GM23338 (cell line): ENCODE measurements at regions not wholly inside any gene's neighbourhood (a gene's known extent, or its start where the extent isn't known, plus 50 kb on each side); places are given as distances from the start of the nearest gene placed in this dataset.

Experiments
- ATAC-seq: fragments of 200-7000 bp; cut with Tn5 transposase; 3 replicates; pipeline ENCODE4 v1.9.1; 2020
- DNase-seq: peaks from one replicate; pipeline ENCODE4 v3.0.0-alpha.2; 2015; ENCODE audit warnings: low spot score
- H2AFZ ChIP-seq: fragments of 200-600 bp; sonication (generic); 2 replicates; pipeline ENCODE4 v1.8.0; 2016; ENCODE audit warnings: antibody characterized with exemption, mild to moderate bottlenecking, moderate library complexity
- H3F3A ChIP-seq: fragments of 200-600 bp; sonication (generic); replicated peaks from 2 replicates; pipeline ENCODE4 v1.8.0; 2017; ENCODE audit warnings: antibody characterized with exemption, mixed run types, low read depth
- H3K27ac ChIP-seq: fragments of 200-600 bp; sonication (generic); 2 replicates; pipeline ENCODE4 v1.6.1; 2016; ENCODE audit warnings: low read depth
- H3K27me3 ChIP-seq: fragments of 200-600 bp; sonication (generic); 2 replicates; pipeline ENCODE4 v1.8.0; 2016; ENCODE audit warnings: mild to moderate bottlenecking, mixed run types, moderate library complexity; ENCODE audit not compliant: insufficient read depth
- H3K36me3 ChIP-seq: fragments of 200-600 bp; sonication (generic); 2 replicates; pipeline ENCODE4 v1.8.0; 2016; ENCODE audit warnings: mild to moderate bottlenecking; ENCODE audit not compliant: insufficient read depth
- H3K4me1 ChIP-seq: fragments of 200-600 bp; sonication (generic); 2 replicates; pipeline ENCODE4 v1.8.0; 2016; ENCODE audit warnings: mild to moderate bottlenecking, moderate library complexity; ENCODE audit not compliant: insufficient read depth
- H3K4me2 ChIP-seq: fragments of 200-600 bp; sonication (generic); 2 replicates; pipeline ENCODE4 v1.7.1; 2017; ENCODE audit warnings: mixed run types
- H3K4me3 ChIP-seq: fragments of 200-600 bp; sonication (generic); 2 replicates; pipeline ENCODE4 v1.6.1; 2016; ENCODE audit warnings: mixed run types
- H3K79me2 ChIP-seq: fragments of 200-600 bp; sonication (generic); replicated peaks from 2 replicates; pipeline ENCODE4 v1.8.0; 2017; ENCODE audit warnings: mild to moderate bottlenecking; ENCODE audit not compliant: insufficient read depth
- H3K9me2 ChIP-seq: fragments of 200-600 bp; sonication (generic); 2 replicates; pipeline ENCODE4 v1.8.0; 2017; ENCODE audit not compliant: insufficient read depth
- H4K20me1 ChIP-seq: fragments of 200-600 bp; sonication (generic); replicated peaks from 2 replicates; pipeline ENCODE4 v1.8.0; 2017; ENCODE audit warnings: mild to moderate bottlenecking; ENCODE audit not compliant: insufficient read depth
- H3K27ac Mint-ChIP-seq: 2 replicates; pipeline ENCODE4 v1.8.0; 2020; ENCODE audit warnings: inconsistent platforms, mild to moderate bottlenecking, moderate library complexity, mixed read lengths
- H3K27me3 Mint-ChIP-seq: 3 replicates; pipeline ENCODE4 v1.8.0; 2022; ENCODE audit warnings: low read depth, mild to moderate bottlenecking, moderate library complexity, mixed read lengths, inconsistent platforms; ENCODE audit not compliant: insufficient read depth, poor library complexity
- H3K36me3 Mint-ChIP-seq: 3 replicates; pipeline ENCODE4 v1.8.0; 2021; ENCODE audit warnings: low read depth, mild to moderate bottlenecking, inconsistent platforms, moderate library complexity, mixed read lengths
- H3K4me1 Mint-ChIP-seq: 3 replicates; pipeline ENCODE4 v1.8.0; 2020; ENCODE audit warnings: mild to moderate bottlenecking, inconsistent platforms, mixed read lengths
- H3K4me3 Mint-ChIP-seq: 3 replicates; pipeline ENCODE4 v1.8.0; 2021; ENCODE audit warnings: moderate library complexity, mild to moderate bottlenecking, inconsistent platforms, mixed read lengths
- H3K9me3 Mint-ChIP-seq: 3 replicates; pipeline ENCODE4 v1.8.0; 2020; ENCODE audit warnings: moderate library complexity, mild to moderate bottlenecking, inconsistent platforms, mixed read lengths
- CREB1 ChIP-seq: fragments of 250-450 bp; sonication (Bioruptor Pico); IDR thresholded peaks from 2 replicates; pipeline ENCODE4 v1.5.0; 2020; ENCODE audit warnings: low read depth, mild to moderate bottlenecking, moderate library complexity
- CTCF ChIP-seq, 2 experiments: fragments of 200-600 bp in 1 of 2; sonication (generic) in 1 of 2; conservative IDR thresholded peaks; 2 replicates each; pipeline versions ENCODE4 v1.5.1 to v1.6.1; 2016 to 2017; ENCODE audit warnings: antibody characterized with exemption in 2 of 2, low read depth in 2 of 2, mild to moderate bottlenecking in 2 of 2, moderate library complexity in 1 of 2
- ETS1 ChIP-seq: IDR thresholded peaks from 2 replicates; pipeline ENCODE4 v1.6.1; 2016; ENCODE audit warnings: antibody characterized with exemption
- EZH2 ChIP-seq: fragments of 200-600 bp; sonication (generic); IDR thresholded peaks from one replicate; pipeline ENCODE4 v1.8.0; 2017; ENCODE audit warnings: antibody characterized with exemption, mild to moderate bottlenecking, low read depth; ENCODE audit not compliant: unreplicated experiment
- JUNB ChIP-seq: IDR thresholded peaks from one replicate; pipeline ENCODE4 v1.6.1; 2016; ENCODE audit warnings: antibody characterized with exemption; ENCODE audit not compliant: unreplicated experiment
- NANOG ChIP-seq: IDR thresholded peaks from 2 replicates; pipeline ENCODE4 v1.6.1; 2016; ENCODE audit warnings: antibody characterized with exemption, borderline replicate concordance
- STAT1 ChIP-seq: IDR thresholded peaks from one replicate; pipeline ENCODE4 v1.6.1; 2016; ENCODE audit warnings: antibody characterized with exemption; ENCODE audit not compliant: unreplicated experiment
- ZNF114 ChIP-seq: fragments of 250-450 bp; sonication (Bioruptor Pico); IDR thresholded peaks from 2 replicates; pipeline ENCODE4 v1.5.0; 2020; ENCODE audit warnings: mild to moderate bottlenecking, moderate library complexity
- ZNF331 ChIP-seq: fragments of 250-450 bp; sonication (Bioruptor Pico); IDR thresholded peaks from 2 replicates; pipeline ENCODE4 v1.5.0; 2020; ENCODE audit warnings: low read depth, mild to moderate bottlenecking, moderate library complexity
- TF ChIP-seq, protein P1 (sequence below): IDR thresholded peaks from one replicate; pipeline ENCODE4 v1.6.1; 2018; ENCODE audit warnings: antibody characterized with exemption; ENCODE audit not compliant: unreplicated experiment

DNA sequence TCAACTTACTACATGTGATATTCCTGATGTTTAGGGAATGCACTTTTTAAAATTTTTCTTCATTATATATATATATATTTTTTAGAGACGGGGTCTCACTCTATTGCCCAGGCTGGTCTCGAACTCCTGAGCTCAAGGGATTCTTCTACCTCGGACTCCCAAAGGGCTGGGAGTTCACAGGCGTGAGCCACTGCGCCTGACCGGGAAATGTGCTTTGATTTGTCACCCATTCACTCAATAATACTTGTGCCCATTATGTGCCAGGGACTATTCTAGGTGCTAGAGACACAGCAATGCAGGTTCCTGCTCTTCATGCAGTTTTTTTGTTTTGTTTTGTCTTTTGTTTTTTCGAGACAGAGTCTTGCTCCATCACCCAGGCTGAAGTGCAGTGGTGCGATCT lies 56.1 kb upstream of the INCENP start:
- Histone ChIP-seq H3K36me3 (no peaks in the 10 kb centered on the region), H3K79me2 (no peaks in the 10 kb centered on the region), H3F3A (no peaks in the 10 kb centered on the region), H3K4me3 (no peak overlapping the region), H3K4me2 (no peak overlapping the region), H3K27me3 (no peaks in the 10 kb centered on the region), H3K4me1 (no peaks in the 10 kb centered on the region), H3K27ac (no peak overlapping the region), H2AFZ (no peak overlapping the region), H4K20me1 (no peaks in the 10 kb centered on the region), H3K9me2 (no peaks in the 10 kb centered on the region)
- no peaks in the 10 kb centered on the region for H3K4me1 Mint-ChIP-seq
- DNase-seq (no peak), ATAC-seq (no peak)
- no peak overlapping the region for H3K27ac Mint-ChIP-seq
- no peak overlapping the region for H3K4me3 Mint-ChIP-seq
- no peaks in the 10 kb centered on the region for H3K36me3 Mint-ChIP-seq
- no peaks in the 10 kb centered on the region for H3K9me3 Mint-ChIP-seq
- no peaks in the 10 kb centered on the region for H3K27me3 Mint-ChIP-seq
- TF ChIP-seq EZH2 (no peak), JUNB (no peak), NANOG (no peak)

GRCh38 chr11:62064221-62064620 lies 59.6 kb upstream of the INCENP start:
- ATAC-seq (no peak), DNase-seq (no peak)
- Mint-ChIP-seq H3K27me3 (no peaks in the 10 kb centered on the region), H3K4me3 (no peak overlapping the region), H3K27ac (no peak overlapping the region), H3K9me3 (no peaks in the 10 kb centered on the region), H3K4me1 (peaks cover 2% of the 10 kb centered on the region), H3K36me3 (no peaks in the 10 kb centered on the region)
- Histone ChIP-seq H3F3A (no peaks in the 10 kb centered on the region), H2AFZ (no peak overlapping the region), H3K27ac (no peak overlapping the region), H3K36me3 (no peaks in the 10 kb centered on the region), H3K4me1 (no peaks in the 10 kb centered on the region), H3K4me3 (no peak overlapping the region), H3K79me2 (no peaks in the 10 kb centered on the region), H4K20me1 (no peaks in the 10 kb centered on the region), H3K4me2 (no peak overlapping the region), H3K27me3 (no peaks in the 10 kb centered on the region), H3K9me2 (no peaks in the 10 kb centered on the region)
- TF ChIP-seq ZNF331, result no peak
- TF ChIP-seq ETS1, result no peak

DNA sequence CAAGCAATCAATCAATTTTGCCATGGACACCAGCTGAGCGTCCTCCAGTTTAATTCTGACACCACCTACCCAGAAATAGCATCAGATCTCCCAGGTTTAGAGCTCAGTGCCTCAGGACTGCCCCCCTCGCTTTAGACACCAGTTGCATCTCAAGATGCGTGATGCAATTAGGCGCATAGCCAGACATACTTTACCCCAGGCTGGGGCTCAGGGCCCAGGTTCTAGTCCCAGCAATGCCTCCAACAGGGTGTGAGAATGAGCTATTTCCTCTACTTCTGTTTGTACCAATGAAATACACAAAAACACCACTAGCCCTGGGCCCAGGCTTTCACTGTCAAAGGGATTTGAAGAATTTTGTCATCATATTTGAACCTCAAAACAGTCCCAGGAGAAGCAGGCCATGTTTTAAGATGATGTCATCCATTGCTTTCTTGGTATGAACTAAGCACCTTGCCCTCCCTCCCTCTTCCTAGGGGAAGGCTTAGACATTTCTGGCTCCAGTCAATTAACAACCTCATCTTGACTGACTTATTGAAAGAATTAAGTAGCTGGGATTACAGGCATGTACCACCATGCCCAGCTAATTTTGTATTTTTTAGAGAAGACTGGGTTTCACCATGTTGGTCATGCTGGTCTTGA lies 61.5 kb upstream of the INCENP start:
- Histone ChIP-seq H3K9me2 (no peaks in the 10 kb centered on the region), H3F3A (no peaks in the 10 kb centered on the region), H3K4me1 (no peaks in the 10 kb centered on the region), H3K27ac (no peak overlapping the region), H3K4me2 (no peak overlapping the region), H3K4me3 (no peak overlapping the region), H2AFZ (no peak overlapping the region), H3K27me3 (no peaks in the 10 kb centered on the region), H3K79me2 (no peaks in the 10 kb centered on the region), H4K20me1 (no peaks in the 10 kb centered on the region), H3K36me3 (no peaks in the 10 kb centered on the region)
- no peak for ATAC-seq
- Mint-ChIP-seq H3K9me3 (no peaks in the 10 kb centered on the region), H3K36me3 (no peaks in the 10 kb centered on the region), H3K4me1 (peaks cover 2% of the 10 kb centered on the region), H3K27ac (no peak overlapping the region), H3K4me3 (no peak overlapping the region), H3K27me3 (no peaks in the 10 kb centered on the region)
- no peak for DNase-seq
- TF ChIP-seq STAT1, result no peak
- TF ChIP-seq CTCF (conservative IDR thresholded peaks at IDR 0.05; ENCODE audit: low read depth in 2 of 2), result no peak
- no peak for TF ChIP-seq CREB1 (CRISPR knock-in tag)
- TF ChIP-seq, protein P1, sequence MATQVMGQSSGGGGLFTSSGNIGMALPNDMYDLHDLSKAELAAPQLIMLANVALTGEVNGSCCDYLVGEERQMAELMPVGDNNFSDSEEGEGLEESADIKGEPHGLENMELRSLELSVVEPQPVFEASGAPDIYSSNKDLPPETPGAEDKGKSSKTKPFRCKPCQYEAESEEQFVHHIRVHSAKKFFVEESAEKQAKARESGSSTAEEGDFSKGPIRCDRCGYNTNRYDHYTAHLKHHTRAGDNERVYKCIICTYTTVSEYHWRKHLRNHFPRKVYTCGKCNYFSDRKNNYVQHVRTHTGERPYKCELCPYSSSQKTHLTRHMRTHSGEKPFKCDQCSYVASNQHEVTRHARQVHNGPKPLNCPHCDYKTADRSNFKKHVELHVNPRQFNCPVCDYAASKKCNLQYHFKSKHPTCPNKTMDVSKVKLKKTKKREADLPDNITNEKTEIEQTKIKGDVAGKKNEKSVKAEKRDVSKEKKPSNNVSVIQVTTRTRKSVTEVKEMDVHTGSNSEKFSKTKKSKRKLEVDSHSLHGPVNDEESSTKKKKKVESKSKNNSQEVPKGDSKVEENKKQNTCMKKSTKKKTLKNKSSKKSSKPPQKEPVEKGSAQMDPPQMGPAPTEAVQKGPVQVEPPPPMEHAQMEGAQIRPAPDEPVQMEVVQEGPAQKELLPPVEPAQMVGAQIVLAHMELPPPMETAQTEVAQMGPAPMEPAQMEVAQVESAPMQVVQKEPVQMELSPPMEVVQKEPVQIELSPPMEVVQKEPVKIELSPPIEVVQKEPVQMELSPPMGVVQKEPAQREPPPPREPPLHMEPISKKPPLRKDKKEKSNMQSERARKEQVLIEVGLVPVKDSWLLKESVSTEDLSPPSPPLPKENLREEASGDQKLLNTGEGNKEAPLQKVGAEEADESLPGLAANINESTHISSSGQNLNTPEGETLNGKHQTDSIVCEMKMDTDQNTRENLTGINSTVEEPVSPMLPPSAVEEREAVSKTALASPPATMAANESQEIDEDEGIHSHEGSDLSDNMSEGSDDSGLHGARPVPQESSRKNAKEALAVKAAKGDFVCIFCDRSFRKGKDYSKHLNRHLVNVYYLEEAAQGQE, result no peak
- TF ChIP-seq ZNF114 (CRISPR knock-in tag), result no peak
- no peak for TF ChIP-seq ETS1
- no peak for TF ChIP-seq JUNB
- no peak for TF ChIP-seq NANOG
- no peak for TF ChIP-seq ZNF331
